ENCODE measurements at regions not wholly inside any gene's neighbourhood (a gene's known extent, or its start where the extent isn't known, plus 50 kb on each side); places are given as distances from the start of the nearest gene placed in this dataset. TPM values are rescaled to one million over a fixed set of nuclear protein-coding genes. Genes with fewer than 3 reads are reported as not detected.
"Not testable (repeated sequence)": the region's sequence is repeated elsewhere in the genome, so short reads cannot be mapped to it uniquely, and the experiment has no call there.

DNA sequence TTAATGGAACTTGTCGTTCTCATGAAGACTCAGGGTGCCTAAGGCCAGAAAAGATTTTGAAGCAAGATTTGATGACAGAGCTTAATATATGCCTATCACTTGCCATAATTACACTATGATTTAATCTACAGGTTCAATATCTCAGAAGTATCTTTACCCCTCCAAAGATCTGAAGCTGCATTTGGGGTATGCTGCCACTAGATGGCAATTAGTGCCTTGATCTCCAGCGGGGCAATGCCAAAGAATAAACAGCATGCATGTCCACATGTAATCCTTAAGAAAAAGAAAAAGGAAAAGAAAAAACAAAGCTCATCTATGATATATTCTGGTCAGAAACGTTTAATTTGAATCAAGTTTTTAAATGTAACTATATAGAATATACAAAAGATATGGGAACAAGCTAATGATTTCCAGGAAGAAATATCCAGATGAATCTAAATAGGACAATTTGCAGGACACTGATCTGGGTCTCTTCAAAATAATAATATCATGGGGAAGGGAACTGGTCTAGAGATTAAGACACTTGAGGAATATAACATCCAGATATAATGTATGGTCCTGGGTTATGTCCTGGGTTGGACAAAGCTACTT lies 55.0 kb upstream of the SOX14 start:
- no peak overlapping the region for H3K4me3 ChIP-seq (ENCODE audit: low read depth, low read length)
- DNase-seq (ENCODE audit: low read depth), result no peak
- TF ChIP-seq, protein P1, sequence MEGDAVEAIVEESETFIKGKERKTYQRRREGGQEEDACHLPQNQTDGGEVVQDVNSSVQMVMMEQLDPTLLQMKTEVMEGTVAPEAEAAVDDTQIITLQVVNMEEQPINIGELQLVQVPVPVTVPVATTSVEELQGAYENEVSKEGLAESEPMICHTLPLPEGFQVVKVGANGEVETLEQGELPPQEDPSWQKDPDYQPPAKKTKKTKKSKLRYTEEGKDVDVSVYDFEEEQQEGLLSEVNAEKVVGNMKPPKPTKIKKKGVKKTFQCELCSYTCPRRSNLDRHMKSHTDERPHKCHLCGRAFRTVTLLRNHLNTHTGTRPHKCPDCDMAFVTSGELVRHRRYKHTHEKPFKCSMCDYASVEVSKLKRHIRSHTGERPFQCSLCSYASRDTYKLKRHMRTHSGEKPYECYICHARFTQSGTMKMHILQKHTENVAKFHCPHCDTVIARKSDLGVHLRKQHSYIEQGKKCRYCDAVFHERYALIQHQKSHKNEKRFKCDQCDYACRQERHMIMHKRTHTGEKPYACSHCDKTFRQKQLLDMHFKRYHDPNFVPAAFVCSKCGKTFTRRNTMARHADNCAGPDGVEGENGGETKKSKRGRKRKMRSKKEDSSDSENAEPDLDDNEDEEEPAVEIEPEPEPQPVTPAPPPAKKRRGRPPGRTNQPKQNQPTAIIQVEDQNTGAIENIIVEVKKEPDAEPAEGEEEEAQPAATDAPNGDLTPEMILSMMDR (IDR thresholded peaks at IDR 0.05; ENCODE audit: insufficient read depth, low read depth, low read length), result peak; percentile 11

DNA sequence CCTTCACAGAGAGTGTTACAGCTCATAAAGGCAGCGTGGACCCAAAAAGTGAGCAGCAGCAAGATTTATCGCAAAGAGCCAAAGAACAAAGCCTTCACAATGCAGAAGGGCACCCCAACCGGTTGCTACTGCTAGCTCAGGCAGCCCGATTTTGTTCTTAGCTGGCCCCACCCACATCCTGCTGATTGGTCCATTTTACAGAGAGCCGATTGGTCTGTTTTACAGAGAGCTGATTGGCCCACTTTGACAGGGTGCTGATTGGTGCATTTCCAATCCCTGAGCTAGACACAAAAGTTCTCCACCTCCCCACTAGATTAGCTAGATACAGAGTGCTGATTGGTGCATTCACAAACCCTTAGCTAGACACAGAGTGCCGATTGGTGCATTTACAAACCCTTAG lies 50.1 kb upstream of the SOX14 start:
- DNase-seq (ENCODE audit: low read depth); H3K4me3 ChIP-seq (ENCODE audit: low read depth, low read length): not testable (repeated sequence)

Small RNA genes in the stretch of these regions (small RNA-seq; reads per million reads assigned to genes)
- gene RNA5SP142, result not detected
